ENCODE measurements at regions not wholly inside any gene's neighbourhood (a gene's known extent, or its start where the extent isn't known, plus 50 kb on each side); places are given as distances from the start of the nearest gene placed in this dataset.

DNA sequence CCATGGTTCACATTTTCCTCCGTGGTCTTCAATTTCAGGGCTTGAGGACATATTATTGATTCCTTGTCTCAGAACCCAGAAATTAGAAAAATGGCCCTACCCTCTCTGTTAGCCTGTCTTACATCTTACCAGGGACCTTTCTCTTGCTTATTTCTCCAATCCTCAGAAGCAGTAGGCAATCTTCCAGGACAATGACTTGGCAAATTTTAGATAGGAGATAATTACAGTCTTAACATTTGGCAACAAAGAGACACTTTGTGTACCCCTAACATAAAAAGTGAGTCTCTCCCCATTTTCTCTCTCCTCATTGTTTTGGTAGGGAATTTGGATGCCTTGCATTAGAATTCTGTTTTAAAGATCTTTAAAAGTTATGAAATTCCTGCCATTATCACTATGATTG is 778.1 kb upstream of the SLIT2 start:
- Histone ChIP-seq H3K27ac (ENCODE audit: control insufficient read depth, insufficient read depth) (no peak overlapping the region), H3K27me3 (replicated peaks in 1 of 2; ENCODE audit: control insufficient read depth in 2 of 2, insufficient read depth in 2 of 2, low read length in 1 of 2) (no peaks in the 10 kb centered on the region), H3K4me1 (ENCODE audit: control insufficient read depth, insufficient read depth, low read length) (no peaks in the 10 kb centered on the region), H3K9me3 (replicated peaks; ENCODE audit: control insufficient read depth, insufficient read depth, low read length) (no peaks in the 10 kb centered on the region), H4K20me1 (ENCODE audit: control insufficient read depth, insufficient read depth) (no peaks in the 10 kb centered on the region), H3K4me3 (no peak overlapping the region), H3K36me3 (ENCODE audit: control insufficient read depth in 2 of 2, insufficient read depth in 2 of 2, low read length in 1 of 2) (no peaks in the 10 kb centered on the region), H2AFZ (ENCODE audit: control insufficient read depth, low read depth, low read length) (no peak overlapping the region), H3K4me2 (ENCODE audit: control insufficient read depth, insufficient read depth) (no peak overlapping the region), H3K9ac (ENCODE audit: control insufficient read depth, insufficient read depth, low read length) (no peak overlapping the region), H3K79me2 (ENCODE audit: control insufficient read depth, insufficient read depth, low read length) (no peaks in the 10 kb centered on the region)
- POLR2A ChIA-PET, result no interaction called here
- FAIRE-seq (no peak), ATAC-seq (no peak), DNase-seq (ENCODE audit: low read depth, low spot score) (no peak)
- CTCF ChIA-PET, result no interaction called here
- TF ChIP-seq POU2F2 (IDR thresholded peaks at IDR 0.05; ENCODE audit: borderline replicate concordance, low read depth, low read length), result no peak
- TF ChIP-seq MYB (IDR thresholded peaks at IDR 0.05; ENCODE audit: borderline replicate concordance, low read depth, low read length), result no peak
- TF ChIP-seq BRCA1 (IDR thresholded peaks at IDR 0.05; ENCODE audit: low read depth, low read length), result no peak
- TF ChIP-seq NFIC (IDR thresholded peaks at IDR 0.05; ENCODE audit: low read depth, low read length), result no peak
- TF ChIP-seq PAX8 (IDR thresholded peaks at IDR 0.05), result no peak
- TF ChIP-seq NFXL1 (IDR thresholded peaks at IDR 0.05; ENCODE audit: borderline replicate concordance), result no peak
- TF ChIP-seq MTA3 (IDR thresholded peaks at IDR 0.05; ENCODE audit: borderline replicate concordance, low read length), result no peak
- TF ChIP-seq RBBP5 (conservative IDR thresholded peaks at IDR 0.05), result no peak
- no peak for TF ChIP-seq TARDBP (IDR thresholded peaks at IDR 0.05; ENCODE audit: borderline replicate concordance)
- TF ChIP-seq KLF5 (IDR thresholded peaks at IDR 0.05; ENCODE audit: partially characterized antibody), result no peak
- TF ChIP-seq ZBED1 (IDR thresholded peaks at IDR 0.05; ENCODE audit: borderline replicate concordance), result no peak
- no peak for TF ChIP-seq ZSCAN29 (IDR thresholded peaks at IDR 0.05)
- TF ChIP-seq, protein P1, sequence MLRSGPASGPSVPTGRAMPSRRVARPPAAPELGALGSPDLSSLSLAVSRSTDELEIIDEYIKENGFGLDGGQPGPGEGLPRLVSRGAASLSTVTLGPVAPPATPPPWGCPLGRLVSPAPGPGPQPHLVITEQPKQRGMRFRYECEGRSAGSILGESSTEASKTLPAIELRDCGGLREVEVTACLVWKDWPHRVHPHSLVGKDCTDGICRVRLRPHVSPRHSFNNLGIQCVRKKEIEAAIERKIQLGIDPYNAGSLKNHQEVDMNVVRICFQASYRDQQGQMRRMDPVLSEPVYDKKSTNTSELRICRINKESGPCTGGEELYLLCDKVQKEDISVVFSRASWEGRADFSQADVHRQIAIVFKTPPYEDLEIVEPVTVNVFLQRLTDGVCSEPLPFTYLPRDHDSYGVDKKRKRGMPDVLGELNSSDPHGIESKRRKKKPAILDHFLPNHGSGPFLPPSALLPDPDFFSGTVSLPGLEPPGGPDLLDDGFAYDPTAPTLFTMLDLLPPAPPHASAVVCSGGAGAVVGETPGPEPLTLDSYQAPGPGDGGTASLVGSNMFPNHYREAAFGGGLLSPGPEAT (IDR thresholded peaks at IDR 0.05; ENCODE audit: low read depth), result no peak
- TF ChIP-seq TCF12 (IDR thresholded peaks at IDR 0.05; ENCODE audit: low read depth, low read length), result no peak
- TF ChIP-seq CHD4 (IDR thresholded peaks at IDR 0.05), result no peak
- TF ChIP-seq IRF4 (IDR thresholded peaks at IDR 0.05; ENCODE audit: low read depth, low read length), result no peak
- TF ChIP-seq, protein P2, sequence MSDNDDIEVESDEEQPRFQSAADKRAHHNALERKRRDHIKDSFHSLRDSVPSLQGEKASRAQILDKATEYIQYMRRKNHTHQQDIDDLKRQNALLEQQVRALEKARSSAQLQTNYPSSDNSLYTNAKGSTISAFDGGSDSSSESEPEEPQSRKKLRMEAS (IDR thresholded peaks at IDR 0.05; ENCODE audit: low read depth, low read length), result no peak
- TF ChIP-seq EP300 (IDR thresholded peaks at IDR 0.05; ENCODE audit: borderline replicate concordance in 1 of 2, control insufficient read depth in 1 of 2, low read depth in 2 of 2, low read length in 2 of 2), result no peak
- intact Hi-C loops (cut with micrococcal nuclease; ENCODE audit: unreplicated experiment) (no loop called here), in situ Hi-C loops (cut with MboI) (no loop called here)
- WGBS (ENCODE audit: insufficient coverage, insufficient replicate concordance, low lambda C conversion rate, missing lambda C conversion rate), result 0% methylated on average over 1 of the region's 1 CpG
- SMC1A ChIA-PET (ENCODE audit: uncharacterized antibody, unreplicated experiment), result no interaction called here
- no TSS peak for BruUV-seq (replicated peaks)
- RAD21 ChIA-PET (ENCODE audit: unreplicated experiment), result no interaction called here

Measured in GM12878 (cell line).